Endometrium (tissue), 2 donors: ENCODE measurements at regions not wholly inside any gene's neighbourhood (a gene's known extent, or its start where the extent isn't known, plus 50 kb on each side); places are given as distances from the start of the nearest gene placed in this dataset.

Experiments
- FAIRE-seq: peaks from 2 replicates; lab custom pipeline; 2012; peaks lifted over from hg19 to GRCh38; lab: Jason Lieb, UNC
- donor health status: control.
- donor health status: control.

DNA sequence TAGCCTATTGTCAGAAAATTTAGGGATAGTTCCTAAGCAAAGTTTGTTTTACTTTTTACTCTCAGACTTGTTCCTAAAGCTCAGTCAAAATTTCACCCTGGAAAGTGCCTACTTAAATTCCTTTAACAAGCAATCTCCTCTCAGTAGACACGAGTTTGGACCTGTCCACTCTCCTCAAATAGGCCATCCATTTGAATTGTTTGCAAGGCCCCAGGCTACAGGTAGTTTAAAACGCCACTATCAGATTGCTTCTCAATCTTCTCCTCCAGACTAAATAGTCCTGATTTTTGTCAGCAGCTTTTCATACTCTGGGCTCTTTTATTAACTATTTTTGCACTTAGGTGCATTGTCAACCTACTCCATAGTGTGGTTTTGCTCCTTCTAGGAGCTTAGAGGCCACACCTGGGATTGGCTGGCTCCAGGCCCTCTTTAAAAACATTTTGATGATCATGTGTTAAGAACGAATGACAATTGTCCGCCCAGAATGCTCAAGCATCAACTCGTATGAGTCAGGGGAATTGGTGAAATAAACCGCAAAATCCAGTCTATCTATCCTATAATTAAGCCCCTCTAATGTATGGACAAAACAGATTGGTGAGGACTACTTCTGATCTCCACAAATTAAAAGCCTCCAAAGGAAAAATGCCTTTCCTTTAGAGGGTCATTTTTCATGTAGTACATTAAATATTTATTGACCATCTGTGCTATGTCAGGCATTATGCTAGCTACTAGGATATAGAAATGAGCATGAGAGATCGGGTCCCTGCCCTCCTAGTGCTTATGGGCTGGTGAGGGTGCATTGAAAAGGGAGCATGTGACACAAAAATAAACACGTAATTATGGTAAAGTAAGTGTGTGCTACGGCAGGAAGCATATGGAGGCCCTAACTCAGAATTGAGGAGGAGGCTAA lies 333.8 kb upstream of the TNP1 start:
- FAIRE-seq, result no peak

DNA sequence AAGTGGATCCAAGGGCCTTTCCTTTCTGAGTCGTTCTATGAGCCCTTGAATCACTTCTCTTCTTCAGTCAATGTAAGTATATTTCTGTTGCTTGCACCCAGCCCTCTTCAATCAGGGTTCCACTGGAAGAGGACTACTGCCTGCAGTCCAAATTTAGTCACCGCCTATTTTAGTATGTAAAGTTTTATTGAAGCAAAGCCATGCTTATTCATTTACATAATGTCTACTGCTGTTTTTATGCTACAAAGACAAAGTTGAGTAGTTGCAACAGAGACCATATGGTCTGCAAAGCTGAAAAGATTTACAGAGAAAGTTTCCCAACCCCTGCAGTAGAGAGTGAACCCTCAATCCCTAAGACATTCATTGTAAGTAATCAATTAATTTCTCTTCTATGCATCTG lies 332.5 kb upstream of the TNP1 start:
- no peak for FAIRE-seq

DNA sequence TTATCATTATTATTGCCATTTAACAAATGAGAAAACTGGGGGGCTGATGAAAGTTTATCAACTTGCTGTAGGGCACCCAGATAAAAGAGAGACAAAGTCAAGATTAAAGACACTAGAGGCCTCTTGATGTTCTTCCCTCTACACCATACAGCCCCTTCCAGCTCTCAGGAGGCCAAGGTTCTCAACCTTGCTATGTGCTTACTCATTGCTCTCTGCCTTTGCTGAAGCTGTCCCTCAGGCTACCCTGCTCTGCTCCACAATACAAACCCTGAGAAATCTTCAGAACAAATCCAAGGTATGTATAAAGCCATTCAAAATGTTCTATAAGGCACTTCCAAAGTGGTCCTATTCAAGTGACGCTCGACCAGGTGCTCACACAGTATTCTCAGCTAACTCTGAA lies 329.9 kb upstream of the TNP1 start:
- no peak for FAIRE-seq

DNA sequence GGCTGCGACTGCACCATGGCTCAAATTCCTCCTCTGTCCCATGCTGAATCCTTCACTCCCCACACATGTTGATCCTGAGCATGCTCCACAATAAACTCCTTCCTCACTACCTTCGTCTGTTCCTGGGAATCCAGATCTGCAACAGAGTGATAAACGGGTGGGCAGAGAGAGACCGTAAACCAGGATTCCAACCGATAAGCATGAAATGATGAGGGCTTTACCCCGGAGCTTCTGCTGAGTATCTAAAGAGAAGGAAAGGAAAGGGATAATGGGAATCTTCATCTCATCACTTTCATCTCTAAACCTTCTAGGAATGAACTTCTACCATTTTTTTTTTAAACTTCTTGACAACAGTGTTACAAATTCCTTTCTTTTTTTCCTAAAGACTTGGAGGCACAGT lies 329.3 kb upstream of the TNP1 start:
- no peak for FAIRE-seq

DNA sequence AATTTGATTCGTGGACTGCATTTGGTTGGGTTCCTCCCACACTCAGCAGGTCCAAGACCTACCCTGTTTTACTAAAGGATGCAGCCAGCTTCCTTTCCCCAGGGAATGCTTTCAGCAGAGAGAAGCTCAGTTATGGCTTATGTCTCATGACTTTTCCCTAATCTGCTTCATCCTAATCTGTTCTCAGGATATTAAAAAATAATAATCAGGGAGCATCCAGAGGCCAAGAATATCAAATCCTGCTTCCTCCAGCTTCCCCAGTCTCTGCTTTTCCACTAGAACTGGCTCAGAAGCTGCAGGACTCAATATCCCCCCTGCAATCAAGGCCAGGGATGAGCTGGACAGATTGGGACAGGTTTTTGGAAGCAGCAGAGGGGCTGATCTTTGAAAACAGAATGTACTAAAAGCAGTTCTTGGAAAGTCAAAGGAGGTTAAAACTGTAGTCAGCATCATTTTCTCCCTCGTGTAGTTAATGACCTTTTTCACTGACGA lies 326.9 kb upstream of the TNP1 start:
- no peak for FAIRE-seq

DNA sequence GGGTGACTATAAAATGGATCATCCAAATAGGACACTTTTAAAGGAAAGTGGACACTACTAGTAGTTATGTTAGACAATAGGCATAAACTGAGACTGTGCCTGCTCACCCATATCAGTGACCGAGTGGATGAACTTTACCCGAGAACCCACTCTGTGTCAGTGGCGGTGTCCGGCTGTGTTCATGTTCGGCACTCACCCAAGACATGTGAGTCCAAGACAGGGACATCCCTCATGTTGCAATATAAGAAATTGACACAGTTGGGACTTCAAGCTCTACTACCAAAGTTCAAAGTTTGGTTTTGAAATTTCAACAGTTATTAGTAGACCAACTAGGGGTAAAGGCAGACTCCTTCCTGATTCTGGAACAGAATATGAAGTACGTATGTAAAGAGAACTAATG lies 326.3 kb upstream of the TNP1 start:
- FAIRE-seq, result no peak

DNA sequence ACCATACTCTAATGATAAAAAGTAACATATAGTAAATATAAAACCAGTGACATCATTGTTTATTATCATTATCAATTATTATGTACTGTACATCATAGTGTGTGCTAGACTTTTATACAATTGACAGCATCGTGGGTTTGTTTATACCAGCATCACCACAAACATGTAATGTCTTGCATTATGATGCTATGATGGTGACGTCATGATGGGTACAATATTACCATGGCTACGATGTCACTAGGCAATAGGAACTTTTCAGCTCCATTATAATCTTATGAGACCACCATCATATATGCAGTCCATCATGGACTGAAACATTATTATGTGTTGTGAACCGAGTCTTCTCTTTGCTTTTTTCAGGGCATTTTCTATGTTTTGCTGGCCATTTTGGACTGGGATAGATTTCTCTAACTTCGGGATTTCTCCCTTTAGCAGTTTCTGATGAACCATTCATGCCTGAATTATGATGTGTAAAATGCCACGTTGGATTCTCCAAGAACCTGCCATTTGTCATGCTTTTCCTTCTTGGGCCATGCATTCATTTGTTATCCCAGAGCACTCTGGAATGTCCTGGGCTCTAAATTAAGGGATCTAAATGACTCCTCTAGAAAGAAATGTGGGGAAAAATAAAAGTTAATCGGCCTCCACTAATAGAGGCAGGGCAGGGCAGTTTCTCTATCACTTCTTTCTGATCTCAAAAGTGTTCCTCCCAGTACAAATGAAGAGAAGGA lies 325.6 kb upstream of the TNP1 start:
- FAIRE-seq, result no peak

DNA sequence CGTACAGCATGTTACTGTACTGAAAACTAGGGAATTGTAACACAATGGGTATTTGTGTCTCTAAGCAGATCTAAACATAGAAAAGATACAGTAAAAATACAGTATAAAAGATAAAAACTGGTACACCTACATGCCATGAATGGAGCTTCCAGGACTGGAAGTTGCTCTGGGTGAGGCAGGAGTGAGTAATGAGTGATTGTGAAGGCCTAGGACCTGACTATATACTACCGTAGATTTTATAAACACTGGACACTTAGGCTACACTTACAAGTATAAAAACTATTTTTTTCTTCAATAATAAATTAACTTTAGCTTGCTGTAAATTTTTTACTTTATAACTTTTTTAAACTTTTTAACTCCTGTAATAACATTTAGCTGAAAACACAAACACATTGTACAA lies 324.4 kb upstream of the TNP1 start:
- peak; percentile 87 for FAIRE-seq

DNA sequence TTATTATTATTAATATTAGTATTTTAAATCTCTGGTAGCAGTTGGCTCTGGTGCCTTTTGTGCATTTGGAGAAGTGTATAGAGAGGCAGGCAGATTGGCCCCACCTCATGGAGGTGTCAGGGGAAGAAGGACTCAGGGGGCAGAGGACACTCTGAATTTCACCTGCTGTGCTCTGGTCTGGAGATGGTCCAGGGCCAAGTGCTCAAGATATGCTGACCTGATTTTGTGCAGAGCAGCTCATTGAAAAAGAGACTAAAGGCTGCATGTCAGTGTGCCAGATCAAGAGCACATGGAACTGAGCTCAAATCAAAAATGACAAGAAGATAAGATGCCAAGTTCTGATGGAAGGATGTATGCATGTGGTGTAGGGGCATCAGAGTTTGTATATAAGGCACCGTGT lies 323.6 kb upstream of the TNP1 start:
- no peak for FAIRE-seq

DNA sequence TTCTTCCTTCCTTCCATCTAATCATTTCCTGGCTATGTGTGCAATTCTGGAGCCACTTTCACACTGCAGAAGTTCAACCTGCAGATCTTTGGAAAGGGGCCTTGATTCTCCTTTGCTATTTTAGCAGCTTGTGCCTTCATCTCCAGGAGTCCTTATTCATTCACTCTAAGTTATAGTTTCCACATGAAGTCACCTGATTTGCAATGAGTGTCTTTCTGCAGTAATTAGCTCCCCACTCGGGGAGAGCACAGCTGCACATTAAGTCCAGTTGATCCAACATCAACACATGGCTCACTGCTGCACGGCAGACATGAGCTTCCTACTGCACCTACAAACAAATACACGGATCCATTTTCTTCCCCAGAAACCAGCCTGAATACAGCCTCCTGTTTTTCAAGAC lies 323.1 kb upstream of the TNP1 start:
- FAIRE-seq, result no peak

DNA sequence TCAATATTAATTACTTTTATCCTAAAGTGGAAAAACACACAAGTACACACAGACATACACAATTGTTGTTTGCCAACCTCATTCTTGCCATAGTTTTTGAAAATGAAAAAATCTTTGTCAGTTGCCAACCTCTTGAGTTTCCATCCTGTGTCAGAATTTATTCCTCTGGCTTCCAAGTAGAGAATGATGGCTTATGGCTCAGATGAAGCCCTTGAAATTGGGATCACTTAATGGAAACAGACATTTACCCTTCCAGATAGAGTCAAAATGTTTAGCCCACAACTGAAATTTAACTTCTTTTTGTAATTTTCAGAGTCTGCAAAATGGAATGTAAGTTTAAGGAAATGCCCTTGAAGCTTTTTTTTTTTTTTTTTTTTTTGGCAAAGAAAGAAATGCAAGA lies 321.6 kb upstream of the TNP1 start:
- FAIRE-seq, result no peak

DNA sequence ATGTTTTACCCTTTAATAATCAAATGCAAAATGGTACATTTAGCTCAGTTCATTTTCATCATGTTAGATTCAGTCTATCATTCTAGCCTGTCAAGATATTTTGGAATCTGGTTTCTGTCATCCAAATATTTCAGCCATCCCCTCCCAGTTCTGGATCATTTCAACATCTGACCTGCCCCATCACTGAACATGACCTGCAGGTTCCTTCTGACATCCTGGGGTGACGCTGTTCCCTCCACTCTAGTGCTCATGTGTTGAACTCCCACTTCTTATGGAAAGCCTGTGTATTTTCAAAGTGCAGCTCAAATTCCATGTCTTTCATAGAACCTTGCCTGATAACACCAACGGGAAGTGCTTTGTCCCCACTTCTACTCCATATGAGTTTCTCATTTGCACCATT lies 320.0 kb upstream of the TNP1 start:
- no peak for FAIRE-seq

DNA sequence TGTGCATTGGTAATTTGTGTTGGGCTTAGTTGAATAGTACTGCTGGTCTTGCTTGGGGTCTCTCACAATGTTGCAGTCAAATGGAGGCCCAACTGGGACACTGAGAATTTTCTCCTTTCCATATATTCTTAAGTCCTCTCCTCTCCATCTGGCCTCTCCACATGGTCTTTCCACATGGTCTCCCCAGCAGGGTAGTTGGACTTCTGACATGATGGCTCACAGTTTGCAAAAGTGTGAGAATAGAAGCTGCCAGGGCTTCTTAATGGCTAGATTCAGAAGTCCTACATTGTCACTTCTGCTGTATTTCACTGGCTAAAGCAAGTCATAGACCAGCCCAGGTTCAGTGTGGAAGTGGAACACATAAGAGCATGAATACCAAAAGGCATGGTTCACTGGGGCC lies 318.5 kb upstream of the TNP1 start:
- FAIRE-seq, result no peak

DNA sequence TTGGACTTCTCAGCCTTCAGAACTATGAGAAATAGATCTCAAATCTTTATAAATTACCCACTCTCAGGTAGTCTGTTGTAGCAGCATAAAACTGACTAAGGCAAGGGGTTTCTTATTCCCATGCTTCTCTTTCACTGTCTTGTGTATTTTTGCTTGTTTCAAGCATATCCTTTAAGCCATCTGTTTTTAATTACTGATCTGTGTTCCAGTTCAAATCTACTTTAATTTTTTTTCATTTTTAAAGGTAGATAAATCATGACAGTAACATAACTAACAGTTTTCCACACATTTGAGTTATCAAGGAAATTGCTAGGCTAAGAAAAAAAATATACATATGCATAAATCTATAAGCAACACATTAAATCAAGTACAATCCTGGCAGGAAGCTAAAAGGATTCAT lies 317.9 kb upstream of the TNP1 start:
- FAIRE-seq, result no peak

DNA sequence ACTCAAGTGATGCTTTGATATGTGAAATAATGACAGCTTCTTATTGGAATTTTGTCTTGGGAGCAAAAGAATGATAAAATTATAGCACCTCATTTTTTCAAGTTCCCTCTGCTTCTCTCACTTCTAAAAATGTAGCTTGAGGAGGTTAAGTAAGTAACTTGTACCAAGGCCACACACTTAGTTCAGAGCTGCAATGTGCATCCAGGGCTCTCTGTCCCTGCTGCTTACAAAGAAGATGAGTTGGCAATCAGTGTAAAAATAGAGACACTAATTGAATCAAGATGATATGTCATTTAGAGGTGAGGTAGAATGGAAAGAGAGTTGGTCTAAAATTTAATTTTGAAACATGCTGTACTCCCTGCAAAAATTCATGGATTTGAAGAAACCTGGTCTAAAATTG lies 312.0 kb upstream of the TNP1 start:
- no peak for FAIRE-seq

DNA sequence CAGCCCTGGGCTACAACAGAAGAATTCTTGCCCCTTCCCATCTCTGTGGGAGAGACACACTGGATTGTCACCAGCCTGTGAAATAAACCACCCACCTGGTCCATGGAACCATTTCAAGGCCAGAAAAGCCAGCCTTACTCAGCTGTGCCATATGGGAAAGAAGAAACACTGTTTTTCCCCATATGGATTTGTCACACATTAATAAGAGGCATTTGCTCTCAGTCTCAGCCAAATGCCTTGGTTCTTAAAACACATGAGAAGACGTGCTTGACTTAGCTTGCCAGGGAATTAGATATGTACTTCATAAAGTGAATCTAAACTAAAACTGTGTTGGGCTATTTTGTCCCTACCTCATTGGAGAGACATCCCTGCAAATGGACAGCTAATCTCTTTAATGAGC lies 308.6 kb upstream of the TNP1 start:
- no peak for FAIRE-seq

DNA sequence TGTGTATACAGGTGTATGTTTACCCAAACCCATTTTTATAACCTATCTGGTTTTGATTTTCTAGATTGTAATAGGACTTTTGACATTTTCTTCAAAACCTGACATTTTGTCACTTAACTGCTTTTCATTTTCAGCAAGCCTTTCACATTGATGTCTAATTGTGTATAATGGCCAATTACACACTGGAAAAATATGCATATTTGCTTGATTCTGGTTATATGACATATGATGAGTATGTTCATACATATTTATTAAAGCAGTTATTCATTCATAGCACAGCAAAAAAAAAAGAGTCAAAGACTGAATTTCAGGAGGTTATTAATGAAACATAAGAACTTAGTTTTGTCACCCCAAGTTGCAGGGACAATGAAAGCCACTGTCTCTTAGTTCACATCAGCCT lies 307.7 kb upstream of the TNP1 start:
- FAIRE-seq, result no peak

DNA sequence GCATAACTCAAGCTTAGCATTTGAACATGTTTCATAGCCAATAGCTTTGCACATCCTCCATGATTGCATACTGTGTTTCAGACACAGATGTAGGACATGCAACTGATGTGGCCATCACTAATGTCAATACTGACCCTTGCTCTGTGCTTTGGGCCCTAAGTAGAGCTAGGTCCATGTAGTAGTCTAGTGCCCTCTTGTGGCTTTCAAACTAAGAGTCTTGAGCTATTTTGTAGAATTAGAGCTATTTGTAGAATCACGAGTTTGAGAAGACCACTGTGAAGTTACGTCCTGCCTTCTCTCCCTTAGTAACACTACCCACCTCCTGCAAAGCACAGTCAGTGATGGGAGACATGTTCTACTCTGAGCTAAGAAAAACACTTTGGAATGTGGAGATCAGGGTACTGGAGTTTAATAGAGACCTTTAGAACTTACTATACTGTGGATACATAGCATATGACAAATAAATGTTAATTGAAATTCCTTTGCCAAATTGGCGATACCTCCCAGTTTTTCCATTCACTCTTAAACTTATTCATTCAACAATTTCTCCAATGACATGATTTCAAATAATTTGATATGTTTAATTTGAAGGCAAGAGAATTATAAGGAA lies 306.5 kb upstream of the TNP1 start:
- no peak for FAIRE-seq

DNA sequence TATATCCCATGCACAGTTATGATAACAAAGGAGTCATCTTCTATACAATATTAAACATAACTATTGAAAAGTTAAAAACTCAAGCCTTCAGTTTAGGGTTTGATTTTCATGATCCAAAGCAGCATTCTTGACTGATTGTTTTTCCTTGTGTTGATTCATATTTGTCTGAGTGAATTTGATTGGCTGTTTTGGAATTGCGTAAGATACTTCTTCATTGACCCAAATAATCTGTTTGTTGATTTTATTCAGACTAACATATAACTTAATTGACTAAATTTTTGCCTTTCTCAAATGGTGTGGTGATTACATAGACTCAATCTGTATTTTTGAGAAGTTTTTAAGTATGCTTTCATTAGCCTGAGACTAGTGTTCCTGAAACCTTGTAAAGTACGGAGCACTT lies 305.7 kb upstream of the TNP1 start:
- FAIRE-seq, result no peak

DNA sequence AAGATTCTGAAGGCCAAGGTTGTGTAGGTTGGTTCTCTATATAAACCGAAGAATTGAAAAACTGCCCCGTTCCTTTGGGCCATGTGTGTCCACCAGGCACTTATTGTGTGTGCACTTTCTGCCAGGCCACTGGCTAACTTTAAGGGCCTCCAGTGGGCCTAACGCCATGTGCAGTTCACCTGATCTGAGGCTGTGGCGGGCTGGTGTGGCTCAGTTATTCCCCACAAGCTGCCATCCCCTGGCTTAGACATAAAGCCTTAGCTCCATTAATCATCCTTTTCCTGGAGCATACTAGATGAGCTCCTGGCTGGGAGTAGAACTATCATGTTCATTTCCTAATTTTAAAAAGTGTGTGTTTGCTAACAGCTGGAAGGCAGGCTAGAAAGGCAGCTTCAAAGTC lies 304.1 kb upstream of the TNP1 start:
- FAIRE-seq, result no peak

DNA sequence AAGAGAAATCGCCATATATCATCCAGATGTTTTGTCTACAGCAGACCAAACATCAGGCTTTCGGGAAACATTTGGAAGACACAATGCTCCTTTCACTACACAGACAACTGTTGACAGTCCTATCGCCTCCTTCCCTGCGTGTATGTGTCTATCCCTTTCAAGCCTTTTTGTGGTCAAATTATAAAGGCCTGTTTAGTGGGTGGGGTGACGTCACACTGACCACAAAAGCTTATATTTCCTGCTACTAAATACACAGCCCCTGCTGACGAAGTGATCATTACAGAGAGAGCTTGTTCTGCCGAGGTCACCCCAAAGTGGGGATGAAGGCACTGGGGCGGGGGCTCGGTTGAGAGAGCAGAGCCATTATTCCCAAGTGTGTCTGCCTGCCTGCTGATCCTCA lies 302.7 kb upstream of the TNP1 start:
- no peak for FAIRE-seq

DNA sequence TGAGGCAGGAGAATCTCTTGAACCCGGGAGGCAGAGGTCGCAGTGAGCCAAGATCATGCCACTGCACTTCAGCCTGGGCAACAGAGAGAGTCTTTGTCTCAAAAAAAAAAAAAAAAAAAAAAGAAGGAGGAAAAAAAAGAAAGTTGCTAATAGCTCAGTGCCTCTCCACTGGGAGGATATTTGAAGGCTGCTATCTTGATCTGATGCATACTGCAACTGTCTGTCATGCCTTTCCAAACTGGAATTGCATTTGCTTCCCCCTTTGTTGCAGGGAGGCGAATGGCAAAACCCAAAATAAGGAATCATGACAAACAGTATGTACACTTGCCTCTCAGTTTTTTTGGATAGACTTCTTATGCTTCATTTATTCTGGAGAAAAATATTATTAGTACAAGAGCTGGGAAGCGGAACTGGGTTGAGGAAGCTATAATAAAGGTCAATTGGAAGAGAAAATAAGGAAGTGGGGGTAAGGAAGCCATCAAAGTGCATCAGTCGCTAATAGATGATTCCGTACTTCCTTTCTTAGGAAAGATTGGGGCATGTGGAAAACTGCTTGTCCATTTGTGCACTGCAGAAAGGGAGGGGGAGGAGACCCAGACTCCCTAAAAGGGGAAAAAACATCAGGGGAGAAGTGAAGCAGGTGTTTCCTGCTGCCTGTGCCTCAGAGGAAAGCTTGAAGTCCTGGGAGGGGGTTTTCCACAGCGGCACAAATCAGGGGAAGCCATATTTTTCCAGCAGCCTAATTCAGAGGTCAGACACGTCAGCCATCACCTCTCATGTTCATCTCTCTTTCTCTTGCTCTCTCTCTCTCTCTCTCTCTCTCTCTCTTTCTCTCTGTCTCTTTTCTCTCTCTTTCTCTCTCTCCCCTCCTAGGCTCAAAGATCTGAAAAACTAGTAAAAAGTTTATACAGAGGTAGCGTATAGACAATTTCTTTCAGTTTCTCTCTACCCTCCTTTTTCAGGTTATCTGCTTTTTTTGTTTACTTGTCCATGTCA lies 301.4 kb upstream of the TNP1 start:
- no peak for FAIRE-seq
